Islet precursor cell (in vitro differentiated cells): ENCODE measurements at regions not wholly inside any gene's neighbourhood (a gene's known extent, or its start where the extent isn't known, plus 50 kb on each side); places are given as distances from the start of the nearest gene placed in this dataset.
"Not testable (repeated sequence)": the region's sequence is repeated elsewhere in the genome, so short reads cannot be mapped to it uniquely, and the experiment has no call there.

Experiments
- DNase-seq: peaks from one replicate; pipeline ENCODE4 v3.0.0-alpha.2; 2018

GRCh38 chr4:64940698-64941097 is 531.4 kb upstream of the TECRL start:
- no peak for DNase-seq

- DNase-seq = no peak
Observed at GRCh38 chr4:64935469-64936001, 526.3 kb upstream of the TECRL start.

GRCh38 chr4:64911846-64912245 is 502.6 kb upstream of the TECRL start:
- DNase-seq = peak; percentile 47

GRCh38 chr4:64903986-64904385 is 494.7 kb upstream of the TECRL start:
- no peak for DNase-seq

- no peak for DNase-seq
Observed at GRCh38 chr4:64899563-64899962, 490.3 kb upstream of the TECRL start.

- not testable (repeated sequence) for DNase-seq
Observed at GRCh38 chr4:64899030-64899429, 489.8 kb upstream of the TECRL start.

GRCh38 chr4:64897683-64898082 is 488.4 kb upstream of the TECRL start:
- no peak for DNase-seq

GRCh38 chr4:64895031-64895430 is 485.8 kb upstream of the TECRL start:
- no peak for DNase-seq

GRCh38 chr4:64893205-64893604 is 484.0 kb upstream of the TECRL start:
- DNase-seq = no peak

GRCh38 chr4:64889906-64890610 is 480.8 kb upstream of the TECRL start:
- DNase-seq = no peak

GRCh38 chr4:64883087-64883807 is 474.0 kb upstream of the TECRL start:
- DNase-seq = no peak

- DNase-seq = no peak
Observed at GRCh38 chr4:64882311-64883086, 473.2 kb upstream of the TECRL start.

- no peak for DNase-seq
Observed at GRCh38 chr4:64880557-64880956, 471.3 kb upstream of the TECRL start.

- DNase-seq = no peak
Observed at GRCh38 chr4:64876021-64876420, 466.8 kb upstream of the TECRL start.

- no peak for DNase-seq
Observed at GRCh38 chr4:64870558-64870957, 461.3 kb upstream of the TECRL start.

GRCh38 chr4:64857815-64858214 is 448.6 kb upstream of the TECRL start:
- DNase-seq = no peak

GRCh38 chr4:64857198-64857597 is 447.9 kb upstream of the TECRL start:
- no peak for DNase-seq

GRCh38 chr4:64846417-64846816 is 437.2 kb upstream of the TECRL start:
- no peak for DNase-seq

GRCh38 chr4:64829749-64830148 is 420.5 kb upstream of the TECRL start:
- DNase-seq = no peak

GRCh38 chr4:64824591-64824990 is 415.3 kb upstream of the TECRL start:
- no peak for DNase-seq

- DNase-seq = no peak
Observed at GRCh38 chr4:64822405-64822804, 413.2 kb upstream of the TECRL start.

- DNase-seq = no peak
Observed at GRCh38 chr4:64821219-64821976, 412.1 kb upstream of the TECRL start.

GRCh38 chr4:64814616-64815015 is 405.4 kb upstream of the TECRL start:
- no peak for DNase-seq
